Activated T-helper 17 cell treated with anti-CD3 and anti-CD28 coated beads, Interleukin-2, amount 50 U/mL, for 72 hours (primary cell): ENCODE measurements at regions not wholly inside any gene's neighbourhood (a gene's known extent, or its start where the extent isn't known, plus 50 kb on each side); places are given as distances from the start of the nearest gene placed in this dataset.
"Not testable (repeated sequence)": the region's sequence is repeated elsewhere in the genome, so short reads cannot be mapped to it uniquely, and the experiment has no call there.

Experiments used
- ATAC-seq: fragments of 150-1000 bp; cut with Tn5 transposase; replicated peaks from 2 replicates; pipeline ENCODE4 v1.10.0; 2021; ENCODE audit warnings: mild to moderate bottlenecking, moderate library complexity
- H3K27ac Mint-ChIP-seq: one replicate; pipeline ENCODE4 v1.8.0; 2022; ENCODE audit warnings: mixed read lengths
- H3K27me3 Mint-ChIP-seq: one replicate; pipeline ENCODE4 v1.8.0; 2022; ENCODE audit warnings: mixed read lengths
- H3K36me3 Mint-ChIP-seq: one replicate; pipeline ENCODE4 v1.8.0; 2022; ENCODE audit warnings: low read depth, mild to moderate bottlenecking, mixed read lengths
- H3K4me1 Mint-ChIP-seq: one replicate; pipeline ENCODE4 v1.8.0; 2022; ENCODE audit warnings: mixed read lengths
- H3K4me3 Mint-ChIP-seq: one replicate; pipeline ENCODE4 v1.8.0; 2022; ENCODE audit warnings: mild to moderate bottlenecking, mixed read lengths
- H3K9me3 Mint-ChIP-seq: one replicate; pipeline ENCODE4 v1.8.0; 2022; ENCODE audit warnings: mixed read lengths

GRCh38 chr1:4122513-4123160, 222.6 kb upstream of the C1orf174 start:
- no peak overlapping the region for H3K27ac Mint-ChIP-seq
- no peaks in the 10 kb centered on the region for H3K27me3 Mint-ChIP-seq
- H3K9me3 Mint-ChIP-seq = no peaks in the 10 kb centered on the region
- ATAC-seq = no peak
- H3K4me3 Mint-ChIP-seq = no peak overlapping the region
- H3K36me3 Mint-ChIP-seq = no peaks in the 10 kb centered on the region
- H3K4me1 Mint-ChIP-seq = no peaks in the 10 kb centered on the region

- Mint-ChIP-seq H3K9me3 (no peaks in the 10 kb centered on the region), H3K4me1 (no peaks in the 10 kb centered on the region), H3K36me3 (no peaks in the 10 kb centered on the region), H3K27me3 (no peaks in the 10 kb centered on the region), H3K27ac (no peak overlapping the region), H3K4me3 (no peak overlapping the region)
- no peak for ATAC-seq
These were observed 224.6 kb upstream of the C1orf174 start for GRCh38 chr1:4124631-4125145.

GRCh38 chr1:4126251-4126650, 226.2 kb upstream of the C1orf174 start:
- H3K9me3 Mint-ChIP-seq = no peaks in the 10 kb centered on the region
- H3K27ac Mint-ChIP-seq = no peak overlapping the region
- no peaks in the 10 kb centered on the region for H3K4me1 Mint-ChIP-seq
- ATAC-seq = no peak
- no peaks in the 10 kb centered on the region for H3K36me3 Mint-ChIP-seq
- no peak overlapping the region for H3K4me3 Mint-ChIP-seq
- no peaks in the 10 kb centered on the region for H3K27me3 Mint-ChIP-seq

GRCh38 chr1:4126731-4127591, 226.9 kb upstream of the C1orf174 start:
- no peaks in the 10 kb centered on the region for H3K4me1 Mint-ChIP-seq
- H3K27me3 Mint-ChIP-seq = no peaks in the 10 kb centered on the region
- no peaks in the 10 kb centered on the region for H3K9me3 Mint-ChIP-seq
- no peaks in the 10 kb centered on the region for H3K36me3 Mint-ChIP-seq
- H3K27ac Mint-ChIP-seq = no peak overlapping the region
- ATAC-seq = no peak
- H3K4me3 Mint-ChIP-seq = no peak overlapping the region

- Mint-ChIP-seq H3K9me3 (no peaks in the 10 kb centered on the region), H3K36me3 (no peaks in the 10 kb centered on the region), H3K4me3 (no peak overlapping the region), H3K4me1 (no peaks in the 10 kb centered on the region), H3K27ac (no peak overlapping the region), H3K27me3 (no peaks in the 10 kb centered on the region)
- ATAC-seq = no peak
These were observed 227.6 kb upstream of the C1orf174 start for GRCh38 chr1:4127592-4128140.

GRCh38 chr1:4128616-4129015, 228.5 kb upstream of the C1orf174 start:
- H3K27ac Mint-ChIP-seq = no peak overlapping the region
- no peaks in the 10 kb centered on the region for H3K36me3 Mint-ChIP-seq
- no peaks in the 10 kb centered on the region for H3K4me1 Mint-ChIP-seq
- H3K27me3 Mint-ChIP-seq = no peaks in the 10 kb centered on the region
- H3K9me3 Mint-ChIP-seq = no peaks in the 10 kb centered on the region
- H3K4me3 Mint-ChIP-seq = no peak overlapping the region
- no peak for ATAC-seq

- Mint-ChIP-seq H3K27ac (no peak overlapping the region), H3K36me3 (no peaks in the 10 kb centered on the region), H3K4me1 (no peaks in the 10 kb centered on the region), H3K27me3 (no peaks in the 10 kb centered on the region), H3K9me3 (no peaks in the 10 kb centered on the region), H3K4me3 (no peak overlapping the region)
- no peak for ATAC-seq
These were observed 229.6 kb upstream of the C1orf174 start for GRCh38 chr1:4129693-4130092.

GRCh38 chr1:4130096-4130495, 230.0 kb upstream of the C1orf174 start:
- no peak for ATAC-seq
- Mint-ChIP-seq H3K4me3 (no peak overlapping the region), H3K27ac (no peak overlapping the region), H3K36me3 (no peaks in the 10 kb centered on the region), H3K4me1 (no peaks in the 10 kb centered on the region), H3K9me3 (no peaks in the 10 kb centered on the region), H3K27me3 (no peaks in the 10 kb centered on the region)

- Mint-ChIP-seq H3K4me3 (no peak overlapping the region), H3K9me3 (peaks cover 13% of the 10 kb centered on the region), H3K27me3 (no peaks in the 10 kb centered on the region), H3K27ac (no peak overlapping the region), H3K4me1 (peaks cover 9% of the 10 kb centered on the region), H3K36me3 (no peaks in the 10 kb centered on the region)
- no peak for ATAC-seq
These were observed 231.7 kb upstream of the C1orf174 start for GRCh38 chr1:4131734-4132133.

GRCh38 chr1:4132352-4133296, 232.6 kb upstream of the C1orf174 start:
- peaks cover 14% of the 10 kb centered on the region for H3K9me3 Mint-ChIP-seq
- no peaks in the 10 kb centered on the region for H3K27me3 Mint-ChIP-seq

GRCh38 chr1:4133297-4133938, 233.3 kb upstream of the C1orf174 start:
- no peak overlapping the region for H3K27ac Mint-ChIP-seq
- H3K27me3 Mint-ChIP-seq = no peaks in the 10 kb centered on the region
- H3K9me3 Mint-ChIP-seq = peaks cover 14% of the 10 kb centered on the region
- no peak overlapping the region for H3K4me3 Mint-ChIP-seq
- H3K4me1 Mint-ChIP-seq = peaks cover 9% of the 10 kb centered on the region
- no peaks in the 10 kb centered on the region for H3K36me3 Mint-ChIP-seq
- no peak for ATAC-seq

More at GRCh38 chr1:4132352-4133296, 232.6 kb upstream of the C1orf174 start:
- H3K27ac Mint-ChIP-seq = no peak overlapping the region
- H3K4me1 Mint-ChIP-seq = peaks cover 9% of the 10 kb centered on the region
- ATAC-seq = no peak
- H3K36me3 Mint-ChIP-seq = no peaks in the 10 kb centered on the region
- no peak overlapping the region for H3K4me3 Mint-ChIP-seq

GRCh38 chr1:4133939-4134321, 233.9 kb upstream of the C1orf174 start:
- H3K27me3 Mint-ChIP-seq = no peaks in the 10 kb centered on the region
- no peak overlapping the region for H3K27ac Mint-ChIP-seq
- H3K4me1 Mint-ChIP-seq = peaks cover 9% of the 10 kb centered on the region
- ATAC-seq = no peak
- no peaks in the 10 kb centered on the region for H3K36me3 Mint-ChIP-seq
- H3K9me3 Mint-ChIP-seq = peaks cover 14% of the 10 kb centered on the region
- no peak overlapping the region for H3K4me3 Mint-ChIP-seq

- peaks cover 14% of the 10 kb centered on the region for H3K9me3 Mint-ChIP-seq
- not testable (repeated sequence) for H3K4me3 Mint-ChIP-seq, H3K27me3 Mint-ChIP-seq, ATAC-seq, H3K36me3 Mint-ChIP-seq, H3K4me1 Mint-ChIP-seq, H3K27ac Mint-ChIP-seq
These were observed 235.8 kb upstream of the C1orf174 start for GRCh38 chr1:4135853-4136252.
